HG02798 (cell line): ENCODE measurements at regions not wholly inside any gene's neighbourhood (a gene's known extent, or its start where the extent isn't known, plus 50 kb on each side); places are given as distances from the start of the nearest gene placed in this dataset.
"Not testable (repeated sequence)": the region's sequence is repeated elsewhere in the genome, so short reads cannot be mapped to it uniquely, and the experiment has no call there.

Experiments used
- ATAC-seq: cut with Tn5 transposase; IDR thresholded peaks from one replicate; pipeline ENCODE4 v1.9.1; 2021; ENCODE audit warnings: mild to moderate bottlenecking; ENCODE audit not compliant: unreplicated experiment, poor library complexity

- no peak for ATAC-seq
These were observed 1341.8 kb upstream of the CDH9 start for GRCh38 chr5:28380167-28380566.

- no peak for ATAC-seq
These were observed 1336.1 kb upstream of the CDH9 start for GRCh38 chr5:28374492-28374967.

- no peak for ATAC-seq
These were observed 1332.5 kb upstream of the CDH9 start for GRCh38 chr5:28370896-28371295.

GRCh38 chr5:28369418-28369817, 1331.0 kb upstream of the CDH9 start:
- ATAC-seq = no peak

GRCh38 chr5:28355831-28356230, 1317.4 kb upstream of the CDH9 start:
- ATAC-seq = no peak

GRCh38 chr5:28346696-28347095, 1308.3 kb upstream of the CDH9 start:
- ATAC-seq = no peak

- ATAC-seq = no peak
These were observed 1306.5 kb upstream of the CDH9 start for GRCh38 chr5:28344836-28345433.

- no peak for ATAC-seq
These were observed 1290.8 kb upstream of the CDH9 start for GRCh38 chr5:28329176-28329575.

GRCh38 chr5:28328681-28329080, 1290.3 kb upstream of the CDH9 start:
- no peak for ATAC-seq

- no peak for ATAC-seq
These were observed 1285.8 kb upstream of the CDH9 start for GRCh38 chr5:28324174-28324573.

GRCh38 chr5:28313953-28314352, 1275.6 kb upstream of the CDH9 start:
- ATAC-seq = no peak

- no peak for ATAC-seq
These were observed 1275.0 kb upstream of the CDH9 start for GRCh38 chr5:28313321-28313951.

GRCh38 chr5:28310696-28311095, 1272.3 kb upstream of the CDH9 start:
- ATAC-seq = no peak

- ATAC-seq = no peak
These were observed 1267.5 kb upstream of the CDH9 start for GRCh38 chr5:28305891-28306290.

GRCh38 chr5:28301712-28302111, 1263.3 kb upstream of the CDH9 start:
- ATAC-seq = no peak

- no peak for ATAC-seq
These were observed 1258.0 kb upstream of the CDH9 start for GRCh38 chr5:28296254-28297013.

- ATAC-seq = not testable (repeated sequence)
These were observed 1248.6 kb upstream of the CDH9 start for GRCh38 chr5:28287021-28287420.

GRCh38 chr5:28286566-28286965, 1248.2 kb upstream of the CDH9 start:
- no peak for ATAC-seq

- ATAC-seq = no peak
These were observed 1246.4 kb upstream of the CDH9 start for GRCh38 chr5:28284788-28285187.

GRCh38 chr5:28281351-28281750, 1243.0 kb upstream of the CDH9 start:
- ATAC-seq = no peak

GRCh38 chr5:28275931-28276330, 1237.5 kb upstream of the CDH9 start:
- ATAC-seq = no peak
